ENCODE measurements at regions not wholly inside any gene's neighbourhood (a gene's known extent, or its start where the extent isn't known, plus 50 kb on each side); places are given as distances from the start of the nearest gene placed in this dataset.

- Histone ChIP-seq H3K36me3 (ENCODE audit: insufficient read depth, low read length) (no peaks in the 10 kb centered on the region), H3K27me3 (ENCODE audit: insufficient read depth, low read length) (no peaks in the 10 kb centered on the region), H3K27ac (ENCODE audit: low read depth, low read length) (no peak overlapping the region), H3K4me3 (ENCODE audit: low read length in 2 of 2) (no peak overlapping the region), H3K4me1 (ENCODE audit: insufficient read depth, low read length) (no peaks in the 10 kb centered on the region), H3K9me3 (ENCODE audit: control insufficient read depth in 1 of 2, low read length in 2 of 2) (no peaks in the 10 kb centered on the region)
- H3K9me3 Mint-ChIP-seq, result peaks cover 0 to 6% (median 1%) of the 10 kb centered on the region in 8 donors
- intact Hi-C loops (cut with micrococcal nuclease), result no loop called here
- no peak overlapping the region for H3K4me3 Mint-ChIP-seq
- no peaks in the 10 kb centered on the region for H3K27me3 Mint-ChIP-seq
- no peaks in the 10 kb centered on the region for H3K36me3 Mint-ChIP-seq
- no peak for DNase-seq
- ChIA-PET CTCF (ENCODE audit: partially characterized antibody) (no interaction called here), POLR2A (ENCODE audit: partially characterized antibody) (no interaction called here)
- no peak overlapping the region for H3K27ac Mint-ChIP-seq
- H3K4me1 Mint-ChIP-seq, result no peaks in the 10 kb centered on the region
These were observed 156.8 kb upstream of the ADAMTS9 start for GRCh38 chr3:64844558-64844957.

- no peak for DNase-seq
- H3K4me1 ChIP-seq (ENCODE audit: insufficient read depth, low read length), result no peaks in the 10 kb centered on the region
- no peak overlapping the region for H3K4me3 ChIP-seq (ENCODE audit: low read length in 2 of 2)
- H3K27ac ChIP-seq (ENCODE audit: low read depth, low read length), result no peak overlapping the region
- H3K9me3 ChIP-seq (ENCODE audit: control insufficient read depth in 1 of 2, low read length in 2 of 2), result no peaks in the 10 kb centered on the region
- ChIA-PET POLR2A (ENCODE audit: partially characterized antibody) (no interaction called here), CTCF (ENCODE audit: partially characterized antibody) (no interaction called here)
- Mint-ChIP-seq H3K36me3 (no peaks in the 10 kb centered on the region), H3K4me3 (no peak overlapping the region), H3K27me3 (no peaks in the 10 kb centered on the region), H3K4me1 (no peaks in the 10 kb centered on the region), H3K27ac (no peak overlapping the region), H3K9me3 (peaks cover 0 to 2% (median 0%) of the 10 kb centered on the region in 8 donors)
- H3K27me3 ChIP-seq (ENCODE audit: insufficient read depth, low read length), result no peaks in the 10 kb centered on the region
- intact Hi-C loops (cut with micrococcal nuclease), result no loop called here
- no peaks in the 10 kb centered on the region for H3K36me3 ChIP-seq (ENCODE audit: insufficient read depth, low read length)
These were observed 150.4 kb upstream of the ADAMTS9 start for GRCh38 chr3:64837986-64838735.

- Histone ChIP-seq H3K4me1 (ENCODE audit: insufficient read depth, low read length) (no peaks in the 10 kb centered on the region), H3K36me3 (ENCODE audit: insufficient read depth, low read length) (no peaks in the 10 kb centered on the region), H3K27ac (ENCODE audit: low read depth, low read length) (no peak overlapping the region), H3K9me3 (ENCODE audit: control insufficient read depth in 1 of 2, low read length in 2 of 2) (no peaks in the 10 kb centered on the region), H3K4me3 (ENCODE audit: low read length in 2 of 2) (no peak overlapping the region), H3K27me3 (ENCODE audit: insufficient read depth, low read length) (no peaks in the 10 kb centered on the region)
- Mint-ChIP-seq H3K4me1 (no peaks in the 10 kb centered on the region), H3K4me3 (no peak overlapping the region), H3K9me3 (peaks cover 0 to 4% (median 1%) of the 10 kb centered on the region in 8 donors), H3K36me3 (no peaks in the 10 kb centered on the region), H3K27me3 (no peaks in the 10 kb centered on the region), H3K27ac (no peak overlapping the region)
- DNase-seq, result no peak
- ChIA-PET POLR2A (ENCODE audit: partially characterized antibody) (no interaction called here), CTCF (ENCODE audit: partially characterized antibody) (no interaction called here)
- intact Hi-C loops (cut with micrococcal nuclease), result no loop called here
These were observed 149.4 kb upstream of the ADAMTS9 start for GRCh38 chr3:64837126-64837738.

- H3K4me3 Mint-ChIP-seq, result no peak overlapping the region
These were observed 148.3 kb upstream of the ADAMTS9 start for GRCh38 chr3:64836097-64836496.

GRCh38 chr3:64832098-64832497 is 144.3 kb upstream of the ADAMTS9 start:
- Histone ChIP-seq H3K36me3 (ENCODE audit: insufficient read depth, low read length) (no peaks in the 10 kb centered on the region), H3K27me3 (ENCODE audit: insufficient read depth, low read length) (no peaks in the 10 kb centered on the region), H3K9me3 (ENCODE audit: control insufficient read depth in 1 of 2, low read length in 2 of 2) (no peaks in the 10 kb centered on the region), H3K4me3 (ENCODE audit: low read length in 2 of 2) (no peak overlapping the region), H3K4me1 (ENCODE audit: insufficient read depth, low read length) (no peaks in the 10 kb centered on the region), H3K27ac (ENCODE audit: low read depth, low read length) (no peak overlapping the region)
- CTCF ChIA-PET (ENCODE audit: partially characterized antibody), result no interaction called here
- Mint-ChIP-seq H3K9me3 (peaks cover 0 to 5% (median 0%) of the 10 kb centered on the region in 8 donors), H3K36me3 (no peaks in the 10 kb centered on the region), H3K27ac (no peak overlapping the region), H3K4me1 (no peaks in the 10 kb centered on the region), H3K4me3 (no peak overlapping the region), H3K27me3 (no peaks in the 10 kb centered on the region)
- DNase-seq, result no peak
- POLR2A ChIA-PET (ENCODE audit: partially characterized antibody), result no interaction called here
- intact Hi-C loops (cut with micrococcal nuclease), result no loop called here

More at GRCh38 chr3:64836097-64836496, 148.3 kb upstream of the ADAMTS9 start:
- H3K27ac Mint-ChIP-seq, result no peak overlapping the region
- no peaks in the 10 kb centered on the region for H3K36me3 Mint-ChIP-seq
- Histone ChIP-seq H3K4me1 (ENCODE audit: insufficient read depth, low read length) (no peaks in the 10 kb centered on the region), H3K36me3 (ENCODE audit: insufficient read depth, low read length) (no peaks in the 10 kb centered on the region), H3K4me3 (ENCODE audit: low read length in 2 of 2) (no peak overlapping the region), H3K9me3 (ENCODE audit: control insufficient read depth in 1 of 2, low read length in 2 of 2) (no peaks in the 10 kb centered on the region), H3K27ac (ENCODE audit: low read depth, low read length) (no peak overlapping the region), H3K27me3 (ENCODE audit: insufficient read depth, low read length) (no peaks in the 10 kb centered on the region)
- ChIA-PET CTCF (ENCODE audit: partially characterized antibody) (no interaction called here), POLR2A (ENCODE audit: partially characterized antibody) (no interaction called here)
- intact Hi-C loops (cut with micrococcal nuclease), result no loop called here
- H3K27me3 Mint-ChIP-seq, result no peaks in the 10 kb centered on the region
- no peaks in the 10 kb centered on the region for H3K4me1 Mint-ChIP-seq
- peaks cover 0 to 5% (median 1%) of the 10 kb centered on the region in 8 donors for H3K9me3 Mint-ChIP-seq
- no peak for DNase-seq

- Histone ChIP-seq H3K4me1 (ENCODE audit: insufficient read depth, low read length) (no peaks in the 10 kb centered on the region), H3K27me3 (ENCODE audit: insufficient read depth, low read length) (no peaks in the 10 kb centered on the region), H3K27ac (ENCODE audit: low read depth, low read length) (no peak overlapping the region), H3K36me3 (ENCODE audit: insufficient read depth, low read length) (no peaks in the 10 kb centered on the region), H3K9me3 (ENCODE audit: control insufficient read depth in 1 of 2, low read length in 2 of 2) (no peaks in the 10 kb centered on the region), H3K4me3 (ENCODE audit: low read length in 2 of 2) (no peak overlapping the region)
- Mint-ChIP-seq H3K27ac (no peak overlapping the region), H3K27me3 (no peaks in the 10 kb centered on the region), H3K9me3 (peaks cover 0 to 6% (median under 1%) of the 10 kb centered on the region in 8 donors), H3K4me3 (no peak overlapping the region), H3K4me1 (no peaks in the 10 kb centered on the region), H3K36me3 (no peaks in the 10 kb centered on the region)
- intact Hi-C loops (cut with micrococcal nuclease), result no loop called here
- ChIA-PET POLR2A (ENCODE audit: partially characterized antibody) (no interaction called here), CTCF (ENCODE audit: partially characterized antibody) (no interaction called here)
- DNase-seq, result no peak
These were observed 142.9 kb upstream of the ADAMTS9 start for GRCh38 chr3:64830681-64831080.

GRCh38 chr3:64829331-64829730 is 141.5 kb upstream of the ADAMTS9 start:
- DNase-seq, result no peak
- no peaks in the 10 kb centered on the region for H3K9me3 ChIP-seq (ENCODE audit: control insufficient read depth in 1 of 2, low read length in 2 of 2)
- Mint-ChIP-seq H3K27ac (no peak overlapping the region), H3K36me3 (no peaks in the 10 kb centered on the region), H3K27me3 (no peaks in the 10 kb centered on the region), H3K4me1 (no peaks in the 10 kb centered on the region), H3K9me3 (peaks cover 0 to 6% (median under 1%) of the 10 kb centered on the region in 8 donors), H3K4me3 (no peak overlapping the region)
- intact Hi-C loops (cut with micrococcal nuclease), result no loop called here
- H3K36me3 ChIP-seq (ENCODE audit: insufficient read depth, low read length), result no peaks in the 10 kb centered on the region
- no peak overlapping the region for H3K27ac ChIP-seq (ENCODE audit: low read depth, low read length)
- H3K4me1 ChIP-seq (ENCODE audit: insufficient read depth, low read length), result no peaks in the 10 kb centered on the region
- ChIA-PET POLR2A (ENCODE audit: partially characterized antibody) (no interaction called here), CTCF (ENCODE audit: partially characterized antibody) (no interaction called here)
- H3K27me3 ChIP-seq (ENCODE audit: insufficient read depth, low read length), result no peaks in the 10 kb centered on the region
- no peak overlapping the region for H3K4me3 ChIP-seq (ENCODE audit: low read length in 2 of 2)

Measured in CD4-positive, alpha-beta memory T cell (primary cell).